DND-41 (cell line): ENCODE measurements at regions not wholly inside any gene's neighbourhood (a gene's known extent, or its start where the extent isn't known, plus 50 kb on each side); places are given as distances from the start of the nearest gene placed in this dataset.

ENCODE experiments used
- EZH2 ChIP-seq: IDR thresholded peaks from 3 replicates; pipeline ENCODE4 v1.6.1; 2012; ENCODE audit warnings: borderline replicate concordance, low read depth, mild to moderate bottlenecking, moderate library complexity, low read length, inconsistent platforms; ENCODE audit not compliant: severe bottlenecking
- TF ChIP-seq, protein P1 (sequence below): IDR thresholded peaks from 2 replicates; pipeline ENCODE4 v1.5.1; 2012; ENCODE audit warnings: borderline replicate concordance, low read length, moderate library complexity, mild to moderate bottlenecking; ENCODE audit not compliant: poor library complexity, severe bottlenecking; ENCODE audit errors: extremely low read depth

DNA sequence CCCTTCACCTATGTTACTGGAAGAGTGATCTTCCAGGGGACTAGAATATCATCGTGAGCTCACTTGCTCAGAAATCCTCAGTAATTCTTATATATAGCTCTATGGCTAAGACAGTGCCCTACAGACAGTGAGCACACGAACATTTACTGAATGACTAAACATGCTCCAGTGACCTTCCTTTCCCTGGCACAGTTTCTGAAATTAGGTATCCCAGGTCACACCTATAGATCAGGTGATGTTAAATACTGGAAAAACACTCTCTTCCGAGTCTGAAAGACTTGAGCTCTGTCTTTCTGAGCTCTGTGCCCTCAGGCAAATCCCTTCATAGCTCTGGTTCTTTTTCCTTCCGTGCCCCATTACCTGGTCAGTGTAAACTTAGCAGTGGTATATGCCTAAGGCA lies 239.4 kb upstream of the LRIG1 start:
- TF ChIP-seq, protein P1, sequence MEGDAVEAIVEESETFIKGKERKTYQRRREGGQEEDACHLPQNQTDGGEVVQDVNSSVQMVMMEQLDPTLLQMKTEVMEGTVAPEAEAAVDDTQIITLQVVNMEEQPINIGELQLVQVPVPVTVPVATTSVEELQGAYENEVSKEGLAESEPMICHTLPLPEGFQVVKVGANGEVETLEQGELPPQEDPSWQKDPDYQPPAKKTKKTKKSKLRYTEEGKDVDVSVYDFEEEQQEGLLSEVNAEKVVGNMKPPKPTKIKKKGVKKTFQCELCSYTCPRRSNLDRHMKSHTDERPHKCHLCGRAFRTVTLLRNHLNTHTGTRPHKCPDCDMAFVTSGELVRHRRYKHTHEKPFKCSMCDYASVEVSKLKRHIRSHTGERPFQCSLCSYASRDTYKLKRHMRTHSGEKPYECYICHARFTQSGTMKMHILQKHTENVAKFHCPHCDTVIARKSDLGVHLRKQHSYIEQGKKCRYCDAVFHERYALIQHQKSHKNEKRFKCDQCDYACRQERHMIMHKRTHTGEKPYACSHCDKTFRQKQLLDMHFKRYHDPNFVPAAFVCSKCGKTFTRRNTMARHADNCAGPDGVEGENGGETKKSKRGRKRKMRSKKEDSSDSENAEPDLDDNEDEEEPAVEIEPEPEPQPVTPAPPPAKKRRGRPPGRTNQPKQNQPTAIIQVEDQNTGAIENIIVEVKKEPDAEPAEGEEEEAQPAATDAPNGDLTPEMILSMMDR = no peak
- no peak for TF ChIP-seq EZH2
